NOMO-1 treated with DMSO at 0.1 percent for 48 hours (cell line): ENCODE measurements at regions not wholly inside any gene's neighbourhood (a gene's known extent, or its start where the extent isn't known, plus 50 kb on each side); places are given as distances from the start of the nearest gene placed in this dataset.
"Not testable (repeated sequence)": the region's sequence is repeated elsewhere in the genome, so short reads cannot be mapped to it uniquely, and the experiment has no call there.

Source experiments
- DNase-seq: peaks from one replicate; lab custom pipeline; 2025; ENCODE audit not compliant: unreplicated experiment; lab: John Stamatoyannopoulos, UW

DNA sequence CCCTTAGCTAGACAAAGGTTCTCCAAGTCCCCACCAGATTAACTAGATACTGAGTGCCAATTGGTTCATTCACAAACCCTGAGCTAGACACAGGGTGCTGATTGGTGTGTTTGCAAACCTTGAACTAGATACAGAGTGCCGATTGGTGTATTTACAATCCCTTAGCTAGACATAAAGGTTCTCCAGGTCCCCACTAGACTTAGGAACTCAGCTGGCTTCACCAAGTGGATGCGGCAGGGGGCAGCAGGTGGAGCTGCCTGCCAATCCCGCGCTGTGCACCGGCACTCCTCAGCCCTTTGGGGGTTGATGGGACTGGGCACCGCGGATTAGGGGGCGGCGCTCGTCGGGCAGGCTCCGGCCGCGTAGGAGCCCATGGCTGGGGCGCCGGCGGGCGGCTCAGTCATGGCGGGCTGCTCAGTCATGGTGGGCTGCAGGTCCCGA, 157.6 kb downstream of the KLRB1 start:
- not testable (repeated sequence) for DNase-seq

DNA sequence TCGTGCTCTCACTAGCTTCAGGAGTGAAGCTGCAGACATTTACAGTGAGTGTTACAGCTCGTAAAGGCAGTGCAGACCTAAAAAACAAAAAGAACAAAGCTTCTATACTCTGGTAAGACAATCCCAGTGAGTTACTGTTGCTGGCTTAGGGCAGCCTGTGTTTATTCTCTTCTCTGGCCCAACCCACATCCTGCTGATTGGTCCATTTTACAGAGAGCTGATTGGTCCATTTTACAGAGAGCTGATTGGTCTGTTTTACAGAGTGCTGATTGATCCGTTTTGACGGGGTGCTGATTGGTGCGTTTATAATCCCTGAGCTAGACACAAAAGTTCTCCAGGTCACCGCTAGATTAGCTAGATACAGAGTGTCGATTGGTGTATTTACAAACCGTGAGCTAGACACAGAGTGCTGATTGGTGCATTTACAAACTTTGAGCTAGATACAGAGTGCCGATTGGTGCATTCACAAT, 158.0 kb downstream of the KLRB1 start:
- DNase-seq: not testable (repeated sequence)

DNA sequence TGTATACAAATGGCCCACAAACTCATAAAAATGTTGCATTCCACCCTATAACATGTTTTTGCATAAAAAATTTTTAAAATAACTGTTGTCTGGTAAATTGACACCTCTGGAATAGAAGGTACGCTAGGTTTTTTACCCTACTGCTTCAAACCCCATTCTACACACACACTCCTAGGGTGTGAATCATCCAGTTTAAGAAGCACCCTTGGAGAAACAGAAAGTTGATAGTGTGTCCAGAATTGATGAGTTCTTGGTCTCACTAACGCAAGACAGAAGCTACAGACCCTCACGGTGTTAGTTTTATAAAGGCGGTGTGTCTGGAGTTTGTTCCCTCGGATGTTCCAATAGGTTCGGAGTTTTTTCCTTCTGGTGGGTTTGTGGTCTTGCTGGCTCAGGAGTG, 158.5 kb downstream of the KLRB1 start:
- DNase-seq: no peak

DNA sequence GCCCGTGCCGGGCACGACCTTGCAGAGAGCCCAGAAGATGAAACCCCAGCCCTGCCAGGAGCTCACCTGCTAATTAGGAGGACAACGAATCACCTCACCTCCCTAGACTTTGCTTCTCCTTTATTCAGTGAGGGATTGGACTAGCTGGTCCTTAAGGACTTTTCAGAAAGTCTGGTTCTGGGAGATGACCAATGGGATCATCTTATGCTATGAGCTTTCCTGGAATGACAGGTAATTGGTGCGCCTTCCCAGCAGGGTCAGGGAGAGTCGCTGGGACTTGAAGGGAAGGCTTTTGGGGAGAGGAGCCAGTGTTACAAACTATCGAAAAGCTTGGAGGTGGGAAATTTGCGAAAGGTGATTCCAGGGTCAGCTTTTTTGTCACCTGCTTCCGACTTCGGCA, 159.1 kb downstream of the KLRB1 start:
- not testable (repeated sequence) for DNase-seq

DNA sequence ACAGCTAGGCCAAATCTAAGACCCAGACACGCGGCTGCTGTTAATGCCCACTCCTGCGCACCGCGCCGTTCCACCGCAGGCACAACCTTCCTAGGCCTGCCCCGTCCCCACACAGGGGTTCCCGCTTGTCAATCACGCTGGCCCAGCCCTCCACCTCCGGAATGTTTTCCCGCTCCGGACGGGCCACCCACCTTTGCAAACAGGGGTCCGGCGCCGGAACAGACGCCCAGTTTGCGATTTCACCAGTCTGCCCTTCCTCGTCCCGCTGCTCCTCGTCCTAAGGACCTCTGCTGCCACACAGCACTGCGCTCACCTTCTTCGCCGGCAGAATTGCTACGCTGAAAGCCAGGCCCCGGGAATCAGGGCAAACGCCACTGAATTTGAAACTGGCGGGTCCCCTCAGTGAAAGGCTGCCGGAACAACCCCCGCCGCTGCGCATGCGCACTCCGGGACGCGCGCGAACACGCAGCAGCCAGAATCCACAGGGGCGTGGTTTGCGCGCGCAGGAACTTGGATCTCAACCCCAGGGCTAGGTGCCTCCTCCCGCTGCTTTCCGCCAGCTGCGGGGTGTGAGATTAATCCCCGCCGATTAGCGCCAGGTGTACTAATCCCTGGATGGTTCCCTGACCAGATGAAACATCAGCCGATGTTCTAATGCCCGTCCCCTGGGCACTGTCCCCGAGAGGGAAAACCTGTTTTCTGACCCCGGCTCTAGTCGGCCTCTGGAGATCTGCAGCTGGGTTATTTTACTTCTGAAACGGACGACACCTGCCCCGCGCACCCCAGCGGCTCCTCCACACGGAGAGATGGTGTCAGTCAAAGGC, 159.7 kb downstream of the KLRB1 start:
- DNase-seq: peak; percentile 79

DNA sequence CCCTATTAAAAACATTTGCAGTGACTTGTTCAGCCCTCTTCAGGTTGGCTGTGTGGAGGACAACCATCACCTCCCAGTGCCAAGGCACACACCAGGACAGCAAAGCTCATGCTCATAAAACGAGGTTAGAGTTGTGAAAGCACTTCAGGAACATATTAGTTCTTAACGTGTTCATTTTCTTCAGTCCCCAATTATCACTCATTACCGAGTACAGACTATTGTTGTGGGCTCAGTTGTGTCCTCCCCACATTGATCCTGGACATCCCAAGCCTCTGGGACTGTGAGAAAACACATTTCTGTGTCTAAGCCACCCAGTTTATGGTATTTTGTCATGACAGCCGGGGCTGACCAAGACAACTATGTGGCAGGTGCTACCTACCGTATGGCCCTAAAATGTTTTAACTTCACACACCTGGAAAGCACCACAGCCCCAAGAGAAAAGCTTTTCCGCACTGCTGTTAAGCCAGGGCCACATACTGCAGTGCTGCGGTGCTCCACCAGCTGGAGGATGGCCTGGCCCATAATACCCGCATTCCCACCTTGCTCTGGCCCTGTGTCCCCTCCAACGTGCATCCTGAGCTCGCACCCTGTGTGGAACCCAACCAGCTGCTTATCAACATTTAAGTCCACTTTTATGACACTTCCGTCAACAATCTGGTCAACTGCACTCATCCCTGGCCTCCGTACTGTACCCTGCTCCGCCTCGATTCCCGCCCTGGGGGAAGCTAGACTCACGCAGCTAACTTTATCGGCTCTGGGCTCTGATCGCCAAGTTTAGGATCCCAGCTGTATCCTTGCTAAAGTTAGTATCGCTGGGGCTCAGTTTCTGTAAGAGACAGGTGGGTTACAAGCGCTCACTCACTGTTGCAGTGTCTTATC, 160.6 kb downstream of the KLRB1 start:
- not testable (repeated sequence) for DNase-seq

DNA sequence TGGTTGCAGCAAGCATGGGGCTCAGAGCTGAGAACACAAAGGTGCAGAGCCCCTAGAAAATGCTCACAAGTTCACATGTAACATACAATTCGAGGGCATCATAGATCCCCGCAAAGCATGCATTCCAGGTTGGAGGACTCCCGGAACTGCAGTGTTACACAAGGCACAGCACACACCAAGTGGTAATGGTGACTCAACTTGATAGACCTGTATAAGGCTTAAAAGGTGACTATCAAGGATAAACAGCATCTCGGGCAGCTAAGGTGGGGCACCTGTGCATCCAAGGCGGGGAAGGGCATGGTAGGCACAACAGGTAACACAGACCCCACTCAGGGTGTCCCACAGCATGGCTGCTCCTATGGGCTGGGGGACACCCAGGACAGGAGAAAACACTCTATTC, 167.3 kb downstream of the KLRB1 start:
- not testable (repeated sequence) for DNase-seq

DNA sequence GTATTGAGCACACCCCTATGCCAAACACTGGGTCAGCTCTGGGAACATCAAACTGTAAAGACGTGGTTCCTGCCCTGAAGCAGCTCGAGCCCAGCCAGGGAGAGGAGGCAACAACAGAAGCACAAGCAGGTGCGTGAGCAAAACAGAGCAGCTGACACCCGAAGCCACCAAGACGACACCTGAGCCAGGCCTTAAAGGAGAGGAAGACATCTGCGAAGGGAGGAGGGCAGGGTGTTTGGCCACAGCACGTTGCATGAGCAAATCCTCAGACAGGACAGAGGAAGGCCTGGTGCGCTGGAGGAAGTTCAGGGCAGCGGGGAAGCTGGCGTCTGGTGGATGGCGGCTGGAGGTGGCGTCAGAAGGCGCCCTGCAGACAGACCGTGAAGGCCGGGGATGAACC, 172.0 kb downstream of the KLRB1 start:
- DNase-seq: not testable (repeated sequence)

DNA sequence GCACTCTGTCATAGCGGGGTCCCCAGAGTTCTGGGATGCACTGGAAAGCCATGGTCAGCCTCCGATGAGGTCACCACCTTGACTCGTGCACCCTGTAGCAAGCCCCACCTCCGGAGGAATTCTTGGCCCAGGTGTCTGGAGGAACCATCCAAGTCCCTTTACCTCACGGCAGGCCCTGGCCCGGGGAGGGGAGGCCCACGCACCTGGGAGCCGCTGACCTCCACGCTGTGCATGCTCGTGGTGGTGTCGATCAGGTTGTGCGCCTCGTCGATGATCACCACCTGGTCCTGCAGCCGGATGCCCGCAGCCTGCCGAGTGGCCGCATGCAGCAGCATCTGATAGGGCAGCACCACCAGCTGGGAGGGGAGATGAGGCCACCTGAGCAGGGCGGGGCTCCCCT, 177.3 kb downstream of the KLRB1 start:
- DNase-seq: not testable (repeated sequence)

DNA sequence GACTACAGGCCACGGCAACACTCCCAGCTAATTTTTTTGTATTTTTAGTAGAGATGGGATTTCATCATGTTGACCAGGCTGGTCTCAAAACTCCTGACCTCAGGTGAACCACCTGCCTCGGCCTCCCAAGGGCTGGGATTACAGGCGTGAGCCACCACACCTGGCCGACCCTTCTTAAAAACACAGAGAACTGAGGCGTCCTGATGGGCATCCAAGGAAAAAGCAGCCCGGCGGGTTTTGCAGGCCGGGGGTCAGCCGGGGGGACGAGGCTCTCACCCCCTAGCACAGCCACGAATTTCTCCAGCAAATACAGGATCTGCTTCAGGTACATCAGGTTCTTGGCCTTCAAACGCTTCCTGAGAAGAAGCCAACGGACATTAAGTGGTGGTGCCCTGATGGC, 178.9 kb downstream of the KLRB1 start:
- not testable (repeated sequence) for DNase-seq

DNA sequence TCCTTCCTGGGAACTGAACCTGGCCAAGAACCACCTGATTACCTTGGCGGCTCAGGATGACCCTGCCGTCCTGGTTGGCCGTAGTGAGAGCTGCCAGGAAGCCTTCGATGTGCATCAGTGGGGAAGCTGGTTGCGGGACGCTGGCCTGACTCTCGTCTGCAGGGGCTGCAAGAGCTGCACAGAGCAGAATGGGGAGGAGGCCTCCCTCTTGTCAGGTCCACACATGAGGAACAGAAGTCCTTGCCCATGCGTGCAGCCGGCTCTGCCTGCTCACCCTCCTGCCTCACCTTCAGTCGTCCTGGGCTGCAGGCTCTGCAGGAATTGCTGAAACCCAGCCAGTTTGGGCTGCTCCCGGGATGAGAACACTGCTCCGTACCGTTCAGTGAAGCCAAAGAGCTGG, 182.3 kb downstream of the KLRB1 start:
- DNase-seq: not testable (repeated sequence)

DNA sequence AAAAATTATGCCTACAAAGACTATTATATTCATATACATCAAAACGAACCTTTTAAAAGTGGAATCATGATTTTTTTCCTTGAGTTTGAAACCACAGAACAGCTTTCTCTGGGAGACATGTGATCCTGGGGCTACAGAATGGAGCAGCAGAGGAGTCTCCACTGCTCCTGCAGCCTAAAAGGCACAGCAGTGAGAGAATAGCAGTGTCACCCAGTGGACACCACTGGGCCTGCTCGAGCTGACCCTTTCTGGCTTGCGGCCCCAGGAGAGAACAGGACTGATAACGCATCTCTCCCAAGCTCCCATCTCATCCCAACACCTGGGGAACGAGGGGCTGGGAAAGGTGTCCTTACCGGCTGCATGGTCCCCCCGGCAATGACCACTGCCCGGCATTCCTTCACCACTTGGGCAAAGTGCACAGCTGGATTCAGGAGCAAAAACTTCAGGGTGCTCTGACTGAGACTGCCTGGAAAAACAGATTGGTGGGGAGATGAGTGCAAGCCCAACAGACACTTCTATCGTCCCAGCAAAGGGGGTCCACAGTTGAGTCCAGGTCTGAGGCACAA, 183.5 kb downstream of the KLRB1 start:
- not testable (repeated sequence) for DNase-seq

DNA sequence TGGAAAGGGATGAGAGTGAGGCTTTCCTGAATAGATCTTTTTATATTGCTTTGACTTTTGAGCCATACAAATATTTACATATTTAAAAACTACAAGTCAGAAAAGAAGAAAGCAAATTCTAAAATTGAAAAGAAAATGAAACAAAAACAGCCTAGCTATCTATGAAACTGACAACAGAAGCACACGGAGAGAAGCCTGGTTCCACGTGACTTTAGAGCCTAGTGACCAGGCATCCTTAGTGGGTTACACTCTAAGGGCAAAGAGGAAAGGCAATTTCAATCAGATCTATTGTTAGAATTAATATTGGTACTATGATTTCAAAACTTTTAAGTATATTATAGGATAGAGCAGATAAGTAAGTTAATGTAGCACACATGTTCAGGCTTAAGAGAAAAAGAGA, 185.0 kb downstream of the KLRB1 start:
- not testable (repeated sequence) for DNase-seq

DNA sequence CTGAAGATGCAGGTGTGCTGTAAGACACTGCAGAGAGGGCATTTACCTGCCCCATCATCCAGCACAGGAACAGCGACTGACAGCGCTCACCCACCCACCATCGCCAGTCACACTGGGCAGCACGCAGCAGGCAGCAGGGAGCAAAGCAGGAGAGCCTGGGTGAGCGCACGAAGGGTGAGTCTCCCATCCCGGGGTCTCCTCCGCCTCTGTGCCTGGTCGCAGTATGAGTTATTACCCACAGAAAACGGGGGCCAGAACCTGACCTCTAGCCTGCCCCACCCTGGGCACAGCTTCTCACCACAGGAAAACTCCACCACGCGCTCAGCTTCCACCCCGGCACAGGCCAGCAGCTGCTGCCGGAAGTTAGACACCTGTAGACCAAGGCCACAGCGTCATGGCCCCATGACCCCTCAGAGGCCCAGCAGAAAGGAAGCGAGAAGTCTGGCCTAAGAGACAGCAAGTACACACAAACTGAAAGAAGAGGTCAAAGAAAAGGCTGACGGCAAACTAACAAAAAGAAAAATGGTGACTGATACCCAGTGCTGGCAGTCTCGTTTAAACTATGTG, 186.1 kb downstream of the KLRB1 start:
- DNase-seq: not testable (repeated sequence)

DNA sequence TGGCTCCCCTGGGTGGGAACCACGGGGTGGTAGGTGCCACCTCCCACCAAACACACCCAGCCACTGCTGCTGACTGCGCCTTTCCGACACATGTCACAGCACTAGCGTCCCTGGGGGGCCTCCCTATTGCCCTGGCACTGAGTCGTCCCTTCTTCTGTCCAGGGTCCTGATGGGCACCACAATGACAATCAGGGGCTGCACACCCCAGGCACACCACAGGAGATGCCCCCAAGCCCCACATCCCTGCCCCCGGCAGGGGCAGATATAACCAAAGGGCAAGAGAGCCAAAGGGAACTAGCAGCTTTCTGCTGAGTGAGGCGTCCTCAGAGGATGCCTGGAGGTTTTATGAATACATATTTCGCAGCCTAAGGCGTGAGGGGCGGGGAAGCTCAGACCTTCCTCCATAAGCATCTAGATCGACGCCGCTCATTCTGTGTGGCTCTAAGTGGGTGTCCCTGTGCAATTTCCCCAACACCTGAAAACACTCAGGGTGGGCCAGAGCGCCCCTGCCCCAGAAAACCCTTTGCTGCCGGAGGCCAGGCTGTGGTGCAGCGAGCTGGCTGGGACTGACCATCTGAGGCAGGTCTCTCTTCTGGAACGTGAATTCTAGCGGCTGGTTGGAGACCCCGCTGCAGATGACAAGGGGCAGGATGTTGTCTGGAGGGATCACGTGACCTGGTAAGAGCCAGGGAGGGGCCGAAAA, 186.7 kb downstream of the KLRB1 start:
- not testable (repeated sequence) for DNase-seq

DNA sequence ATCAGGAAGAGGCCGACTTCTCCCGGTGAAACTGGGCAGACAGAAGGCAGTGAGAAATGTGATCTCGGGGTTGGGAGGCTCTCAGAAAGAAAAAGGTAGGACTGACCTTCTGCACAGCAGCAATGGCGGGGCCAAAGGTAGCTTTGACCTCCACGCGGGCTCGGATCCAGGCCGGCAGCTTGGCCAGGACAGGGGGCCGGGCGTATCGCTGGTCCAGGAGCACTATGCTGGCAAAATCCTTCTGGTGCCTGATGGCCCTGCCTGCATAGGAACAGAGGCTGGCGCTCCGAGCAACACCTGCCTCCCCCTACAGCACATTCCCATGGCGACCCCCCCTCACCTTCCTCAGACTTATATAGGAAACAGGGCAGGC, 189.1 kb downstream of the KLRB1 start:
- DNase-seq: not testable (repeated sequence)

DNA sequence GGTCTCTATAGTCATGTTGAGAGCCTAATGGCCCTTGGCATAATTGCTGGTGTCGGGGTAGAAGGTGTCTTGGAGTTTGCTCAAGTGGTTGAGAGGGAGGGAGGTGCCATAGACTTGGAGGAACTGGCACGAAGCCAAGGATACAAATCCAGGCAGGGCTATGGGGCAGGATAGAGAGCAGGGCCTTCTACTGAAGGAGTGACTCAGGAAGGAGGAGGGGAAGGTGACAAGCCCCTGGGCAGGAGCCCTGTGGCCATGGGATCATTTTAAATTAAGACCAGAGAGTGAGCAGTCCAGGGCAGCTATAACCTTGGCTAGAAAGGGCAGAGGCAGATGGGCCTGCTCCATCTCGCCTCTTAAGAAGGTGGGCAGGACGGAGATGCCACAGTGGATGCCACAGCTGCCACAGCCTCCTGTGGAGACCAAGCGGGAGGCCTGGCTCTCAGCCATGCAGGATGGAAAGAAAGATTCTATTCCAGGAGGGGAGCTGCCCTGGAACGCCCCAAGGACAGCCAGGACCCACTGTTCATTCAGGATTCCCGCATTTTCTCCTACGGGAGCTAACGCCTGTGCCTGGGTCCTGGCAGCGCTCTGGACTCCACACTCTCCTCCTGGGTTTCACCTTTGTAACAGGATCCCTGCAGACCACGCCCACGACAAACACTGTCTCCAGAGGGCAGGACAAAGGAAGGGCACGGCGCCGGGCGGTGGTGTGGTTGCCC, 189.6 kb downstream of the KLRB1 start:
- DNase-seq: not testable (repeated sequence)

DNA sequence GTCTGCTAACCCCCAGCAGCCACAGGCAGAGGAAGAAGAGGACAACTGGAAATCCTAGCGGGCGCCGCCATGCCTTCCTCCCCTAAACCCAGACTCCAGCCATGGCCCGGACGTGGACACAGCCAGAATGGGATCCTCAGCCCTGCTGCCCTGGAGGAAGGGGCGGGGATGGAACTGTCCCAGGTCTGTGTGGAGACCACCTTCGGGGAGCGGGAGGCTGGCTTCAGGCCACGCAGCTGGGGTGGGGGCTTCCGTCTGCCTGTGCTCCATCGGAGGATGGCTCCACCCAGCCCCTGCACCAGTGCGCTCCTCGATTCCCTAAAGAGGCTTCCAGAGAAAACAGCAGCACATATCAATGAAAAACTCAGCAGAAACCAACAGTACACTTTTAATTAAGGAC, 190.4 kb downstream of the KLRB1 start:
- not testable (repeated sequence) for DNase-seq

DNA sequence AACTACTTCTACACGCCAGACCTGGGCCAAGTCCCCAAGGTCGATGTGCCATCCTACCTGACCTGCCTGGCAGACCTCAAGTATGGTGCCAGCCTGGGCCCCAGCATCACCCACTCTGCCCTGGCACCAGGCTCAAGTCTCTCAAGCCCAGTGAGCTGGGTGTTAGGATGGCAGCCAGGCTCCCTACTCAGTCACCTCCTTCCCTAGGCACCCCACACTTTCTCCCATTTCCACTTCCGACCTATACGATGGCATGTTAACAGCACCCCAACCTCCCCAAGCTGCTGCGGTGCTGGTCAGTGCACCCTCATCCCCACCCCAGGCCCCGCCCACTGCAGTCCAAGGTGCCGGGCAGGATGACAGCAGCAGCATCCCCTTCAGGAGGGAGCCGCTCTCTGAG, 191.4 kb downstream of the KLRB1 start:
- not testable (repeated sequence) for DNase-seq

DNA sequence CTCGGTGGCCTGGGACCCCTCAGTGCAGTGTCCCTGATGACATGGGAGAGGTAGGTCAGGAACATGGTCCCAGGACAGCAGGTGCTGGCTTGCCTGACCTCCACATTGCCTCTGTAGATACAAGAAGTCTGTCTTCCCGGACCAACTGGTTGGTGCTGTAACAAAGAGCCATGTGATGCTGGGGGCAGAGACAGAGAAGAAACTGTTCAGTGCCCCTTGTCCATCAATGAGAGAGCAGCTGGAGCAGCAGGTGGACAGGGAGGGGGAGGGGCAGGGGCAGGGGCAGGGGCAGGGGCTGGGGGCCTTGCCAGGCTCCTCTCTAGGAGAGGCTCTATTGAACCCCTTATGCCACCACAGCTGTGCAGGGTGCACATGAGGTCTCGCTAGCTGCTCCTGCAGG, 191.8 kb downstream of the KLRB1 start:
- not testable (repeated sequence) for DNase-seq
